M059J (cell line): ENCODE measurements at regions not wholly inside any gene's neighbourhood (a gene's known extent, or its start where the extent isn't known, plus 50 kb on each side); places are given as distances from the start of the nearest gene placed in this dataset.
A peak's percentile ranks its signal among the peaks of the same experiment; 100 is the strongest.
"Not testable (repeated sequence)": the region's sequence is repeated elsewhere in the genome, so short reads cannot be mapped to it uniquely, and the experiment has no call there.

Source experiments
- DNase-seq: peaks from one replicate; pipeline ENCODE4 v3.0.0-alpha.2; 2012; ENCODE audit warnings: low read depth

DNA sequence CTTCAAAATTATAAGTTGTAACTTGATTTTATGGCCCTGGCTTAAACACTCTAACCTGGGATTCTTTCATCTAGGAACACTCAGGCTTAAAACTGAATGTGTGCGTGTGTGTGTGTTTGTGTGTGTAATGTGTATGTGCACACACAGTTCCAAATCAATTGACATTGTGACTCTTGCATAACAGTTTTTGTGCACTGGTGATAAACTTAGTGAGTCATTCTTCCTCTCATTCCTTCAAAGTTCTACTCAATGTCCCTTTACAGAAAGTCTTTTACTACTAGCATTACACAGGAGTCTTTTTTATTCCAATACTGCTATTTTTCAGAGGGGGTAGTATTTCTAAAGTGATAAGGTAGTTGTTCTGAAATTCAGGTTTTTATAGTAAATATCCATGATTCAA is 943.6 kb downstream of the KCNT2 start:
- peak; percentile 47 for DNase-seq

DNA sequence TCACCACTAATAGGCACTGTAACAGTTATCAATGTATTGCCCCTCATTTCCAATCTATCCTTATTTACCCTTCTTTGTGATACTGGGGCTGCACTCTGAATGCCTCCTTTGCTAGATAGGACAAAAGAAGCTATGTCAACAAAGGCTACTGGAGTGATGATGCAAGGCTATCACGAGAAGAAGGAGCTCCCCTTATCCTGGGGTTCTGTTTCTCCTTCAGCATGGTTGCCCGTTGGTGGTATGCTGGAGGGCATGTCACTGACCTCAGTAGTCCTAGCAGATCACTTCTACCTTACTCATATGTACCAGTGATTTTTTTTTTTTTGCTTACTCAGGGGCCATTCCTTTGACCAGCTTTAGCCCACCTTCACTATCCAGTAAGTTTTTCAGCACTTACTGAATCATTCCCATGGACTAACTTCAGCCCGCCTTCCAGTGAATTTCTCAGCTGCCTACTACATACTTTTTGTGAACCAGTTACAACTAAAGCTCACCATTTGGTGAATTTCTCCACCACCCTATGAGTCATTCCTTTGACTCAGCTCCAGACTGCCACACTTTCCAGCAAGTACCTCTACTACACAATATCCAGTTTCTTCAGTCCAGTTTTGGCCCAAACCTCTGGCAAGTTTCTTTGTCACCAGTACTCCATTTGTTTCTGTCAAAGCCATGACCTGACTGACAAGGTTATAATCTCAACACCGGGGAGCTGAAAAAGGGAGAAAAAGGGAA is 944.5 kb downstream of the KCNT2 start:
- DNase-seq, result peak; percentile 88

DNA sequence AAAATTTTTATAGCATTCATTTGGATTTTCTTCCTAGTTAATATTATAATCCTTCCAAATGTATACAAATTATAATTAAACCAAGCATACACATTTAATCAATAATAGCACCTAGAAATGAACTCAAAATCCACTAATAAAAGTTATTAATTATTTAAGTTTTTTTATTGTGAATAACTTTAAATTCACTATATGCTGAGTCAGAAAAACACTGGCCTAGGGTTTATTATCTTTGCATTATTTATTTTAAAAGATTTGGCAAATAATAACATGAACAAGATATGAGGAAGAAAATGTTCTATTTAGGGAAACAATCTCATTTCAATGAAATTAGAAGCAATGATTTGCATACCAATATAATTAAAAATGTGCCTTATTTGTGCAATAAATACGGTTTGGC is 951.5 kb downstream of the KCNT2 start:
- DNase-seq, result no peak

DNA sequence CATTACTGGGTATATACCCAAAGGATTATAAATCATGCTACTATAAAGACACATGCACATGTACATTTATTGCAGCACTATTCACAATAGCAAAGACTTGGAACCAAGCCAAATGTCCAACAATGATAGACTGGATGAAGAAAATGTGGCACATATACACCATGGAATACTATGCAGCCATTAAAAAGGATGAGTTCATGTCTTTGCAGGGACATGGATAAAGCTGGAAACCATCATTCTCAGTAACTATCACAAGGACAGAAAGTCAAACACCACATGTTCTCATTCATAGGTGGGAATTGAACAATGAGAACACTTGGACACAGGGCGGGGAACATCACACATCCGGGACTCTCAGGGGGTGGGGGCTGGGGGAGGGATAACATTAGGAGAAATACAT is 959.4 kb downstream of the KCNT2 start:
- DNase-seq, result not testable (repeated sequence)

DNA sequence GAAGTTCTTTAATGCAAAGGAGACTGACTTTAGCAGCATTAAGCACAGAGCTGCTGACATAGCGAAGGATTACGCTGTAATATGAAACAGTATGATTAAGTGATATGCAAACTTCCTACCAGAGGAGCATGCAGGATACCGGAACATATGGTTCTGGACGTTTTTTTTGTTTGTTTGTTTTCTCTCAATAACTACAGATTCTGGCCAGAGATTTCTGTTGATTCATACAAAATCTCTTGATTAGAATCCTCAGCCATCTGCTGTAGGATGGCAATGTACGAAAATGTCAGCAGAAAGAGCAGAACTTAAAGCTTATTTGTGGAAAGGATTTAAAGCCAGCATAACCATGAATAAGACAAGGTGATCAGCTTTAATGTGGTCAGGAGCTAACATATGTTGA is 970.7 kb downstream of the KCNT2 start:
- DNase-seq, result no peak

DNA sequence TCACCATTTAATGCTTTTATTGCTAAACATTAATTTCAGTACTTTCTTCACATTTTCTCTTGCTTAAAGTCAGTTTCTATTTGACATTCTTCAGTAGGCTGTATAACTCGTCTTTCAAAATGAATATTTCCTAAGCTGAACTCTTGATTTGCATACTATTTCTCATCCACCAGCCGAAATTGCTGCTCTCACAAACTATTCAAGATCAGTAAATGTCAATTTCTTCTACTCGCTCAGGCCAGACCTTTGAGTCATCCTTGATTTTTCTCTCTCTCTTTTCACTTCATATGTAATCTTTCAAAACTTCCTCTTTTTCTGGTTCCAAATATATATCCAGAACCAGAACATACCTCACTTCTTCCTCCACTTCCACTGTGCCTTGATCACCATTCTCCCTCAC is 990.0 kb downstream of the KCNT2 start:
- no peak for DNase-seq

DNA sequence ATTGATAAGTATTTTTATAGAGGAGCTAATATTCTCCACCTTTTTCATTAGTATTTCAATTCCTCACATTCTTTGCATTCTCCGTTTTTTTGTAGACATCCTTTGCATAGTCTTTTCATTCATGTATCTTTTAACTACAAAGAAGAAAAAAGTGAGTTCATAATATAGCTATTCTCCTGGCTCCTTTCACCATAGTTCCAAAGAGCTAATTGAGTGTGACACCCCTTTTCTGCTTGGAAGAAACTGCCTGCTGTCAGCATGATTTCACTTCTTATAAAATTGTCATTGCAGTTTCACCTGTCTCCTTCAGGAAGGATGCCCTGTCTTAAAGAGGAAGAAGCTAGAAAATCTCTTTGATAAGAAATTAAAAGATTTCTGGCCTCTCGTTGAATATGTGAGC is 991.1 kb downstream of the KCNT2 start:
- no peak for DNase-seq

DNA sequence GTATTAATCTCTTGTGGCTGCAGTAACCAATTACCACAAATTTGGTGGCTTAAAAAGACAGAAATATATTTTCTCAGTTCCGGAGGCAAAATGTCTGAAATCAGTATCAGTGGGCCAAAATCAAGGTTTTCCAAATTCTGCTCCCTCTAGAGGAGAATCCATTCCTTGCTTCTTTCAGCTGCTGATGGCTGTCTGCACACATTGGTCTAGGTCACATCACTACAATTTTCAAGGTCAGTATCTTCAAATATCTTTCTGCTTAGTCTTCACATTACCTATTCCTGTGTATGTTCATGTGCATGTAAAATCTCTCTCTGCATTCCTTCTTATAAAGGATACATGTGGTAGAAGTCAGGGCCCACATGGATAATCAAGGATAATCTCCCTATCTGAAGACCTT is 999.4 kb downstream of the KCNT2 start:
- no peak for DNase-seq

DNA sequence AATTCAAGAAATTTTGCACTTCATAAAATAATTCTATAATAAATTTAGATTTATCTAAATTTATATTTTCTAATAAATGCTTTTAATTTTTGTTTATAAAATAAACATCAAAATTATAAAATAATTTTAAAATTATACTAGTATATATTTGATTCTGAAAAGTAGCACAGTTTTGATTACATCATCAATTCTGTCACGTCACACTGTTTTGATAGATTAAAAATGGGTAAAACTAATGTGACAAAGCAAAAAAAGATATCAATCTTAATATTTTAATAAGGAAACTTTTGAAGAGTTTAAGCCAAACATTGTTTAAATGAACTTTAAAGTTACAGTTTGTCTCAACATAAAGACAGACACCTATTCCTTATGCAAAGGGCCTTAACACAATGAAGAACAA is 1001.8 kb downstream of the KCNT2 start:
- no peak for DNase-seq

DNA sequence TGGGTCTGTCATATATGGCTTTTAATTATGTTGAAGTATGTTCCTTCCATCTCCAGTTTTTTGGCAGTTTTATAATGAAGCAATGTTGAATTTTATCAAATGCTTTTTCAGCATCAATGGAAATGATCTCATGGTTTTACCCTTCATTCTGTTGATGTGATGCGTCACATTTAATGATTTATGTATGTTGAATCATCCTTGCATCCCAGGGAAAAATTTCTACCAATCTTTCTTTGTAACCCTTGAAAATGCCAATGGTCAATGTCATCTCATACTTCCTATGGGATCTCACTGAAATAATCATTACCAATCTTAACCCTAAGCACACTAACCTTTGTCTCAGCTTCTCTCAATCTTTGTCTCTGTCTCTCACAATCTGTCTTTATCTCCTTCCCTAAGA is 1004.0 kb downstream of the KCNT2 start:
- peak; percentile 79 for DNase-seq

DNA sequence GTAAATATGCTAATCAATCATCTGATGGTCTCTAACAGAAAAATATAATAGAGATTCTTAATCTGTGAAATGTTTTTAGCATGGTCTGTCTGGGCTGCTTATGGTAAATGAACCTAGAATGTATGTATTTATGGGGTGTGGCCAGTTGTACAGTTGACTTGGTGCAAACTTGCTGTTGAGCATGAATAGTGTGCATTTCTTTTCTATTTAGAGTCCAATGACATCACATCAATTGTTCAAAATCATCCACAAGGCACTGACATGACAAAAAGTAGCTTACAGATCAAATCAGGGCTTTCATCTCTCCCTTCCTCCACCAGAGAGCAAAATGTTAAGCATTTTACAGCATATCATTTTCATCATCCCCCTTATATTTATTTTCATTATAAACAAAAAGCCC is 1010.3 kb downstream of the KCNT2 start:
- no peak for DNase-seq

DNA sequence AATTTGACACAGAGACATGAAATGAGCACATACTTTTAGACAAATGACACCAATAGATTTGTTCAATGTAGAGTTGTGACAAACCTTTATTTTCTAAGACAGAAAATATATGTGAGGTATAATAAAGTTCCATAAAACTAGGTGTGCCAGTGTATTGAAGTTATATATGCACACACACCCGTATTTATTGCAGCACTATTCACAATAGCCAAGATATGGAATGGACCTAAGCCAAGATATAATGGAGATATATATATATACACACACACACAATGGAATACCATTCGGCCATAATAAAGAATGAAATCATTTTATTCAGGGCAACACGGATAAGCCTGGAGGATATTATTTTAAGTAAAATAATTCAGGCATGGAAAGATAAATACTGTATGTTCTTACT is 1013.5 kb downstream of the KCNT2 start:
- DNase-seq, result no peak

DNA sequence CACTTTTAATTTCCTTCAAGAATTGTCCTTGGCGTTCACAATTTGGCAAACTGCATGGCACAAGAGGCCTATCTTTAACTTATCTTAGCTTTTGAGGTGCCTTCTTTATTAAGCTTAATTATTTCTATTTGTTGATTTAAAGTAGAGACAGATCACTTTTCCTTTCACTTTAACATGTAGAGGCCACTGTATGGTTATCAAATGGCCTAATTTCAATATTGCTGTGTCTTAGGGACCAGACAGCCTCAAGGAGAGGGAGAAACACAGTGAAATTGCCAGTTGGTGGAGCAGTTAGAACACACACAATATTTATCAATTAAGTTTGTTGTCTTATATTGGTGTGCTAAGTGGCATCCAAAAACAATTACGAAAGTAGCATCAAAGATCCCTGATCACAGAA is 1013.9 kb downstream of the KCNT2 start:
- DNase-seq, result no peak

DNA sequence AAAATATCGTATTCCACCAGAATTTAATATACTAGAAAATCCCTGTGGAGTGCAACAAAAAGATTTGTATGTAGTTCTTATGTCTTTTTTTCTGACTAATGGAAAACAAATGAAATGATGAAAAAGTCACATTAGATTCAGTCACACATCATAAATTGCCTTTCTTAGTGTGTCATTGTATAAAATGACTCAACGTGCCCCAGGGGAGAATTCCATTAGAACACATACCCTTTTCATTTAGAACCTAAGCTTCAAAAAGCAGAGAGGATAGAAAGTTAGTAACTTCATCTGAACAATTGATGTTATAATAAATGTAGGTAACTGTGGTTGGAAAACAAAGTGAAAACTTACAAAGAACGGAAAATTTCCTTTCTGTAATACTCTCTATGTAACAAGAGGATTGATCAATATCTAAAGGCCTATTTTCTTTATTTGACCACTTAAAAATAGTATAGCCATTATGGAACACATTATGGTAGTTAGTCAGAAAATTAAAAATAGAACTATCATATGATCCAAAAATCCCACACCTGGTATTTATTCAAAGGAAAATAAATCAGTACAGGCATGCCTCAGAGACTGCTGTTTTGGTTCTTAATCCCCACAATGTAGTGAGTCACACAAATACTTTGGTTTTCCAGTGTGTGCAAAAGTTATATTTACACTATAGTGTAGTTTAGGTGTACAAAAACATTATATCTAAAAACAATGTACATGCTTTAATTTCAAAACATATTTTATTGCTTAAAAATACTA is 1016.1 kb downstream of the KCNT2 start:
- DNase-seq, result peak; percentile 95

DNA sequence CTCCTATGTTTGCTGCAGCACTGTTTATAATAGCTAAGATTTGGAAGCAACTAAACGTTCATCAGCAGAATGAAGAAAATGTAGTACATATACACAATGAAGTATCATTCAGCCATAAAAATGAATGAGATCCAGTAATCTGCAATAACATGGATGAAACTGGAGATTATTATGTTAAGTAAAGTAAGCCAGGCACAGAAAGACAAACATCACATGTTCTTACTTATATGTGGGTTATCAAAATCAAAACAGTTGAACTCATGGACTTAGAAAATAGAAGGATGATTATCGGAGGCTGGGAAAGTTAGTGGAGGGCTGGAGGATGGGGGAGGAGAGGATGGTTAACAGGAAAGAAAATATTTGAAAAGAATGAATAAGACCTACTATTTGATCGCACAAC is 1017.6 kb downstream of the KCNT2 start:
- no peak for DNase-seq

DNA sequence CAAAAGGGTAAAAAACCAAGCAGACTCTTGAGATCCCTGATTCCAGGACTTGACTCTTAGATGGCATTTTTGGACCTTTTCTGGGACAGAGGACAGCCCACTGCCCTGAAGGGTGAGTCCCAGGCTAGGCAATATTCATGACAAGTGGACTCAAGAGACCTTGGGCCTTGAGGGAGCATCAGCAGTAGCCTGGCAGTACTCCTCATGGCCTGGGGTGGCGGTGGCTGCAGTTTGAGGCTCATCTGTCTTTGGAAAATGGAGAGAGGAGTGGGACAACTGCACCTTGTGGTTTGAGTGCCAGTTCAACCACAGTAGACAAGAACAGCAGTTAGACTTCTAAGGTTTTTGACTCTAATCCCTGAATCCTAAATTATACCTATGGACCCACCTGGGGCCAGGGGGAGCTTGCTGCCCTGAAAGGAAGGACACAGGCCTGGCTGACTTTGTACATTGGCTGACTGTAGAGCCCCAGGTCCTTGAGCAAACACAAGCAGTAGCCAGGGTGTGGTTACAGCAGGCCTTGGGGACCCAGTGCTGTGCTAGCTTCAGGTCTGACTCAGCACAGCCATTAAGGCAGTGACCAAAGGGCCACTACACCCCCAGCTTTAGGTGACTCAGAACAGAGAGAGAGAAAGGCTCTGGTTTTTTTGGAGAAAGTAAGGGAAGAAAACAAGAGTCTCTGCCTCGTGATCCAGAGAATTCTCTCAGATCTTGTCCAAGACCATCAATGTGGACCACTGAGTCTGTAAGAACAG is 1023.2 kb downstream of the KCNT2 start:
- peak; percentile 78 for DNase-seq

DNA sequence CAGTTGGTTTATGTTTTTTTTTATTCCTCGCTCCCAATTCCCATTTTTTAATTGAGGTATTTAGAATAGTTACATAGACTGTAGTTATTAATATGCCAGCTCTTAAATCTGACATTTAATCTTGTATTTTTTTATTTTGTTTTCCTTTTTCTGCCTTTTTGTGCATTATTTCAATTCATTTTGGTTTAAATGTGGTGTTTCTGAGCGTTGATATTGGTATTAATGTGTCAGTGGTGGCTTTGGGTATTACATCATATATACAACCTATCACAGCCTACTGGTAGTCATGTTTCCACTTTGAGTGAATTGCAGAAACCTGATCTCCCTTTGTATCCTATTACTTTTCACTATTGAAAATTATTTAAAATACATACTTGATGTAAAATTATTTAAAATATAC is 1027.3 kb downstream of the KCNT2 start:
- no peak for DNase-seq

DNA sequence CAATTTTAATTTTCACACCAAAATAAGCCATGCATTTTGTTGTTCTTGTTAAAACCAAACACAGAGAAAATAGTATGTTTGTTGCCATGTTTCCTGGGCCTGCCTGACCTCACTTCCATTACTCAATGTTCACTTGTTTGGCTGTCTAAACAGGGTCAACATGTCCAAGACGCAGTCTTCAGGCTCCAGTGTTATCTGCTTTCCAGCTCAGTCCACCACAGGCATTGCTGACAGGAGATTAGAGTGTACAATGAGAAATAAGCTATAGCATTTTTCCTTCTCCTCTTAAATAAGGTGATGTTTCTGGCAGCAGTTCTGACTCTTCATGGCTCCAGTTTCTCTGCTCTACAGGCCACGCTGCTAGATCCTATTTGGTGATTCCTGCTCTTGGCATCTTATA is 1030.5 kb downstream of the KCNT2 start:
- DNase-seq, result no peak

DNA sequence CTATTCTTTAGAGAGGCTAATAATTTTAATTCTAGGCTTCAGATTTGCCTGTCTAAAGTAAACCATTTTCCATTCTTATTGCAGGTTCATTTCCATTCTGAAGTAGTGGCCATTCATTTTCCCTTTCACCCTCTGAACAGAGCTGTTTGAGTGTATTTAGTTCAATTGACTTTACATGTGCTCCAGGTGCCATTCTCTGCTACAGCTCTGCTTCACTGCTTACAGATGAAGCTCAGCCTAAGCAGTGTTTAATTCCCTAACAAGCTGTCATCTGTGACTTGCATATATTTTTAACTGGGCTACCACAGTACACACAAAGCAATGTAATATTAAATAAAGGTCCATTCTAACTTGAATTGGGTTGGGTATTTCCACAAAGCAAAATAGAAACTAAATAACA is 1031.6 kb downstream of the KCNT2 start:
- DNase-seq, result no peak

DNA sequence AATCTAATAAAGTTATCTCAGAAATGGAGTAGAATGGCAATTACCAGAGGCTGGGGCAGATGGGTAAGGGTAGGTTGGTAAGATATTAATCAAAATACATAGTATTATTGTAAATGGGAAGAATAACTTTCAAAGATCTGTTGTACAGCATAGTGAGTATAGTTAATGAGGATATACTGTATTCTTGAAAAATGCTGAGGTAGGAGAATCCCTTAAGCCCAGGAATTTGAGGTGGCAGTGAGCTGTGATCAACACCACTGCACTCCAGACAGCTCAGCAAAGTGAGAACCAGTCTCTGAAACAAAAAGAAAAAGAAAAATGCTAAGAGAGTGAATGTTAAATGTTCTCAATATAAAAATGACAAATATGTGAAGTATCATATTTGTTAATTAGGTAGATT is 1033.7 kb downstream of the KCNT2 start:
- no peak for DNase-seq

DNA sequence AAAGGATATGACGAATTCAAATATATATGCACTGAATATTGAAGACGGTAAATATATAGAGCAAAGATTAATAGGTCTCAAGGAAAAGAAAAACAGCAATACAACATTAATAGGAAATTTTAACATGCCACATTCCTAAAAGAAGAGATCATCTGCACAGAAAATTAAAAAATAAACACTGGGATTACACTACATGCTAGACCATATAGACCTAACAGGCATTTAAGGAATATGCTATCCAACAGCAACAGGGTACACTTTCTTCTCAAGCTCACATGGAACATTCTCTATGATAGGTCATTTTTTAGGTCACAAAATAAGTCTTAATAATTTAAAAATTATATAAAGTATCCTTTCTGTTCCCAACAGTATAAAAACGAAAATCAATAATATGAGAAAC is 1038.3 kb downstream of the KCNT2 start:
- no peak for DNase-seq

DNA sequence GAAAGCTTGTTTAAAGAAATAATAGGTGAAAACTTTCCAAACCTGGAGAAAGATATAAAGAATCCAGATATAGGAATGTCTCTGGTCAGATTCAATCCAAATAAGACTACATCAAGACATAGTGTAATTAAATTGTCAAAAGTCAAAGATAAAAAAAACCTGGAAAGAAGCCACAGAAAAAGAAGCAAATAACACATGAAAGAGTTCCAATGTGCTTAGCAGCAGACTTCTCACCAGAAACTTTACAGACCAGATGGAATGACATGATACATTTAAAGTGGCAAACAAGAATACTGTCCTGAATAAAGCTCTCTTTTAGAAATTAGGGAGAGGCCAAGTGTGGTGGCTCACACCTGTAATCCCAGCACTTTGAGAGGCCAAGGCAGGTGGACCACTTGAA is 1039.9 kb downstream of the KCNT2 start:
- DNase-seq, result peak; percentile 32

DNA sequence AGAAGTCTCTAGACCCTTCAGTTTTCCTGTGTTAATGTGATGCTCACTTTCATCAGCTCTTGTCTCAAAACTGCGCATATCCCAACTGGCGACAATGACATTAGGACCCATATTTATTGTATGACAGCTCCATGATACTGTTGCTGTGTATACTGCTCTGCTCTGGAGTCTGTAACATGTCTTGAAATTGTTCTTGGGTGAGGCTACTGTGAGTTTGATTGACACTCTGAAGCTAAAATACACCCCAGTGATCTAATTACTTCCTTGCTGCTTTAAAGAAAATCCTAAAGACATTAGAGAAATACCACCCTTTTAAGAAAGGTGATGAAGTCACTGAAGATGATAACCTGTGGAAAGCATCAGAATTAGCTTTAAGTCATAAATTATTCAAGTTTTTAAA is 1046.2 kb downstream of the KCNT2 start:
- no peak for DNase-seq
